Jurkat, Clone E6-1 (cell line): ENCODE measurements at regions not wholly inside any gene's neighbourhood (a gene's known extent, or its start where the extent isn't known, plus 50 kb on each side); places are given as distances from the start of the nearest gene placed in this dataset.

Experiments used
- DNase-seq: peaks from one replicate; pipeline ENCODE4 v3.0.0-alpha.2; 2011; ENCODE audit warnings: low read depth, low spot score
- H3K4me3 ChIP-seq: 2 replicates; pipeline ENCODE4 v1.5.1; 2011; ENCODE audit warnings: mild to moderate bottlenecking, low read length, control low read depth, moderate library complexity

DNA sequence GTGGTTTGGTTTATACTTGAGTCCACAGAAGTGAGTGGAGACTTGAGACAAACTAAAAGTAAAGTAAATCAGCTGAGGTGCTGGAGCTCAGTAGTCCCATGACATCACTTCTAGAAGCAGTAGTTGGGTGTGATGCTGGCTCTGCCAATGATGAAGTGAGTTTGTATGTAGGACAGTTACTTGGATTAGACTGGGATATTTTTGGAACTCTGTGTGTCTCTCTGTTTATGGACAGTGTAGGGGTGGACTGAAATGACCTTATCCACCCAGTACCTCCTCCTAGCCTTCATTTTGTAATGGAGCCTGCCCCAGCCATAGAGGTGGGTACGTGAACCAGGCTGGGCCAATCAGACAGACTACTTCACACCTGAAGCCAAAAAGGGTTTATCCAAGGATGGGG lies 52.2 kb downstream of the POLR1D start:
- no peak for DNase-seq

DNA sequence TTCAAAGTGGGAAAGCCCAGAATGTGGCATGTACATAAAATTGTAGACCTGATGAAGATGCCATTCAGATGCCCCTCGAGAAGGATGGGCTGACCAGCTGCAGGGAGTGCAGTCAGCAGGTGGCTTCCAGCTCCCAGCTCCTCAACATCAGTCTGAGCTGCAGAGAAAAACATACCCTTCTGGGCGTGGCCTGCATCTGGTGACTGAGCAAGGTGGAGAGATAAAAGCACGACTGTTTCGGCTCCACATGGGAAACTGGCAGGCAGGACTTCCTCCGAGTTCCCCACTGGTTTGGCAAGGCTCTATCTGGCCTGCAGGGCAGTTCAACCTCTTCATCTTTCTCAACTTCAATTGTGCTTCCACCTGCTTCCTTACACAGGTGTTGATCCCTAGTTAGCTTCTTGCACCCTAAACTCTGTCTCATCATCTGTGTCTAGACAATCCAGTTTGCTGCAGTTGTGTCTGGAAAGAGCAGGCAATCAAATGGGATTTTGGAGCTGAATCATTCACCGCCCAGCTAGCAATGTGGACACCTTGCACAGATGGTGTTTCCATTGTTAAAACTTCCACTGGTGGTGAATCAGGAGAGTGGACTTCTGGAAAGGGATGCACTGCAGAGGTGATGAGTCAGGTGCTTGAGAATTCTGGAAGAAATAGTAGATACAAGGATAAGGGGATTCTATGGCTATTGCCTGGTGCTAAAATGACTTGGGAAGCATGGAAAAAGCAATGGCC lies 56.8 kb downstream of the POLR1D start:
- DNase-seq: no peak
- no peak overlapping the region for H3K4me3 ChIP-seq

More for the DNA sequence above, 52.2 kb downstream of the POLR1D start:
- H3K4me3 ChIP-seq: no peak overlapping the region

DNA sequence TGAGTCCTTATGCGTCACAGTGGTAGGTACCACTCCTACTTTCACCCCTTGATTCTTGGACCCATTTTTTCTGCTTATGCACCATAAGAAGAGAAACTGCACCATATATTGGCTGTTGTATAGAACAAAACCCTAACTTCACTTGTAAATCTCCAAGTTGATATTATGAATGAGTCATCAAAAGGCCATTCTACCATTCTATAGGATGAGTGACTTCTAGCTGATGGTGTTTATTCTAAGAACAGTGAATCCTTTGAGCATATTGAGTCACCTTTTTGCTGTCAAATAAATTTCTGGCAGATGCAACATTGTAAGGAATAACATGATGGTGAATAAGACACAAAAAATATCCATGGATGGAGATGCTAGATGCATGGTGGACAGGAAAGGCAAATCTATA lies 57.7 kb downstream of the POLR1D start:
- DNase-seq: no peak
- no peak overlapping the region for H3K4me3 ChIP-seq

DNA sequence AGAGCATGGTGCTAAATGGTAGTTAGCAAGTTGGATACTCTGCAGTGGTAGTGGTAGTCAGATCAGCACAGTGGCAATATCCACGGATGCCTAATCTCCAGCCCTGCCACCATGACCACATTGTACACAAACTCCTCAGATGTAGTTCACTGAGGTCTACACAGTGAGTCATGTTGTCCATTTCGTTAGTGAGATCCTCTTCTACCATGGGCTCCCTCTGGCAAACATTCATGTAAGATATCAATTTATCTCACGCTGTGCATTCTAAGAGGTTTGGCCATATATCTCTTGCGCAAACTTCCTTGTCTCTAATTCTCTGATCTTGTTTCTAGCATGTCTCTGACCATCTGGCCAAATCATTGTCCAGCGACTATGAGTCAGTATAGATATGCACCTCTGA lies 58.2 kb downstream of the POLR1D start:
- DNase-seq: no peak

DNA sequence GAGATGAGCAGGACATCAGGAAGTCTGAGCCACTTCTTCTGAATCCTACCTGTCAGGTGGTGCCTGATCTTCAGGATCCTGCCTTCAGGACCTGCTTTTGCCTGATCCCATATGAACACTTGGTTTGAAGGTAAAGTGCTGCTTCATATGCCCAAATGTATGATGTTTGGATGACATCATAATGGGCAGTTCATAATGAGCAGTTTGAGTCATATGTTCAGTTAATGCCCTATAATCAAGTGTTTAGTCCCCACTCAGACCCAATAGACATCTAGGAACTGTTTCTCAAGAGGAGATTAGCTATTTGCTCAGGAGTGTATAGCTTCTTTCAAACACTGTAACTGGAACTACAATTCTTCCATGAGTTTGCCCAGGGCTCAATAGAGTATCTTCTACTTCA lies 58.8 kb downstream of the POLR1D start:
- DNase-seq: no peak
- no peak overlapping the region for H3K4me3 ChIP-seq

More for the DNA sequence above, 58.2 kb downstream of the POLR1D start:
- H3K4me3 ChIP-seq: no peak overlapping the region

DNA sequence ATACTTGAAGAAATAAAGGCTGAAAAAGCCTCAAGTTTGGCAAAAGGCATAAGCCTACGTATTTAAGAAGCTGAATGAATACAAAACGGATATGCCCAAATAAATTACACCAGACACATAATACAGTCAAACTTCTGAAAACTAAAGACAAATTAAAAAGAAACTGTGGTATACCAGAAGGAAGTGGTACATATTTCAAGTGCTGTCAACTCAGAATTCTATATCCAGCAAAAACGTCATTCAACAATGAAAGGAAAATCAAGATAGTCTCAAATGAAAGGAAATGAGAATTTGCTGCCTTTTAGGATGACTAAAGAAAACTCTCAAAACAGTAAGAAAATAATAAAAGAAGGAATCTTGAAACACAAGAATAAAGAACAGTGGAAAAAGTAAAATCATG lies 69.5 kb downstream of the POLR1D start:
- DNase-seq: no peak
- H3K4me3 ChIP-seq: no peak overlapping the region

DNA sequence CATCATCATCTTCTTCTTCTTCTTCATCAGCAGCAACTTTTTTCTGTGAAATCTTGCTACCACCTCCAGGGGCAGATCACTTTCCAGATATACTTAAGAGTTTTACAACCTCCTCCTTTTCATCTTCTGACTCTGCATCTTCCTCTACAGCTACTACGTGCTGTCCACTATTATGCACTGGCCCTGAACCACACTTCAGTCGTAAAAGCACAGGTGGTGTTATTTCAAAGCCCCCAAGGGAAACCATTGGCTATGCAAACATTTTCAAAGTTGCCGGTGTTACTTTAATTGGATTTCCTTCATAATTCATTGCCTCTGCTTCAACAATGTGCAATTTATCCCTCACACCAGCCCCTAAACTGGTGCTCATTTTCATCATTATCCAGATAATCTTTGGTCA lies 75.0 kb downstream of the POLR1D start:
- DNase-seq: no peak

DNA sequence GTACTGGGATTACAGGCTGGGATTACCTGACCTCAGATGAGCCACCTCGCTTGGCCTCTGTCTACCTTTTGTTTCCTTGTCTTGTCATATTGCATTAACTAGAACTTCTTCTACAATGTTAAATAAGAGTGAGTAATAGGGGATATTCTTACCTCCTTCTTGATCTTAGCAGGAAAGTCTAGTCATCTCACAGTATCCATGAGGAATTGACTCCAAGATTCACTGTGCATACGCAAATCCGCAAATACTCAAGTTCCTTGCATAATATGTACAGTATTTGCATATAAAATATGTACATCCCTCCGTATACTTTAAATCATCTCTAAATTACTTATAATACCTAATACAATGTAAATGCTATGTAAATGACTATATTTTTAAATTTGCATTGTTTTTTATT lies 78.3 kb downstream of the POLR1D start:
- no peak for DNase-seq
- no peak overlapping the region for H3K4me3 ChIP-seq

More for the DNA sequence above, 75.0 kb downstream of the POLR1D start:
- no peak overlapping the region for H3K4me3 ChIP-seq

DNA sequence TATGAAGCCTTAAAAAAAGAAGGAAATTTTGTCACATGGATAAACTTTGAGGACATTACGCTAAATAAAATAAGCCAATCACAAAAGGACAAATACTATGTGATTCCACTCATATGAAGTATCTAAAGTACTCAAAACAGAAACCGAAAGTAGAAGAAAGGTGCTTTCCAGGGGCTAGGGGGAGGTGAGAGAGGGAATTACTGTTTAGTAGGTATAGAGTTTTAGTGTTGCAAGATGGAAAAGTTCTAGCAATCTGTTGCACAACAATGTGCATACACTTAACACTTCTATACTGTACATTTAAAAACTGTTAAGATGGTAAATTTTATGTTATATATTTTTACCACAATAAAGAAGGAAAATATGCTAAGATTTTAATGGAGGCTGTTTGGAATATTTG lies 83.0 kb downstream of the POLR1D start:
- no peak overlapping the region for H3K4me3 ChIP-seq
- DNase-seq: no peak

DNA sequence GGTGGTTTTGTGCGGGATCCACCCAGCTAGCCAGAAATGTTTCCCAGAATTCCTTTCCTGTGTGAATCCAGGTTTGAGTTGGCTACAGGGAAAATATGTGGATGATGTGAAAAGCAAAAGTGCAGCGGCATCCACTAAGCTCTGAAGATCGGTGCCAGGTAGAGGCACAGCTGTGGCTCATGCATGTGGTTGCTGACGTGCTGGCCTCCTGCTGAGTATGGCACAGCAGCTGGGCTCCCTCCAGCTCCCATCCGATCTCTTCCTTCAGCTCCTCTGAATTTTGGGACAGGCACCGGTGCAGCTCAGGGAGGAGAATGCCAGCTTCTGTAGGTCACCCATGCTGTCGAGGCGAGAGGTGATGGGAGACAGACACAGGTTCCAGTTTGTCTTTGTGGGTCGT lies 84.0 kb upstream of the GSX1 start:
- H3K4me3 ChIP-seq: no peak overlapping the region
- DNase-seq: no peak

DNA sequence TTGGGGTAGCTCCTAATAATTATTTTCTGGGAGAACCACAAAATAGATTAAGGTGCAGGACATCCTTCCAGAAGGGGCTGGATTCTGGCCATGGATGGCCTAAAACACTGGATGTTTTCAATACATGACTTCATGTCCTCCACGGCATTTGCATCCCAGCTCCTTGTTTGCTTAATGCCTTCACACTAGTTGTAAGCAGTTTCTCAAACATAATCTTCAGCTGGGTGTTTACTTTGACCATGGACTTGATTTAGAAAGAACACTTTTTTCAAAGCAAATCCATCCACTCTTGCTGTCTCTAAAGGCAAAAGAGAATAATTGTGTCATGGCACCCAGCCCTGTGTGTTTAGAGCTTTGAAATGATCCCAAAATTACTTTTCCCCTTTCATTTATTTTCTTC lies 82.5 kb upstream of the GSX1 start:
- H3K4me3 ChIP-seq: no peak overlapping the region
- DNase-seq: no peak

DNA sequence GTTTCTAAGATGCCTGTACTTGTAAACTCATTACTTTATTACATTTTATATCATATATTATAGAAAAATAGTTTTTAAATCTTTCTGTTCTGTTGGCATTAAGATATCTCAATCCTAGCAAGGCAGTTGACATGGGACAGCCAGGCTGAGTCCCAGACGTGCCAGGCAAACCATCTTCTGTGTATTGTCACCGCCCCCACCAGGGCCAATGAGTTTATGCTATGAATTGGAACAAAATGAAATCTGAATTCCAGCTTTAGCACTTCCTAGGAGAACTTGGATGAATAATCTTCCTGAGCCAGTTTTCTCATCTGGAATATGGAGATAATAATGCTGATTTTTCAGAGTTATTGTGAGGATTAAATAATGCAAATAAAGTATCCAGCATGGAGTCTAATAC lies 79.9 kb upstream of the GSX1 start:
- H3K4me3 ChIP-seq: no peak overlapping the region
- DNase-seq: no peak

DNA sequence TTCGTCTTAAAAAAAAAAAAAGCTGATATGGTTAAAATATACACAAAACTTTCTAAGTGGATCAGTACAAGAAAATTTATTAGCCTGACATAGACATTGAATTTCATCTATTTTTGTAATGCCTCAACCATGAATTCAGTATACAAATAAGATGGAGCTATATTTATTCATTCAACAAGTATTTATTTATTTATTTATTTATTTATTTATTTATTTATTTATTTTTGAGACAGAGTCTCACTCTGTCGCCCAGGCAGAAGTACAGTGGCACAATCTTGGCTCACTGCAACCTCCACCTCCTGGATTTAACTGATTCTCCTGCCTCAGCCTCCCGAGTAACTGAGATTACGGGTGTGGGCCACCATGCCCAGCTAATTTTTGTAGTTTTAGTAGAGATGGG lies 78.5 kb upstream of the GSX1 start:
- no peak overlapping the region for H3K4me3 ChIP-seq
- DNase-seq: no peak

DNA sequence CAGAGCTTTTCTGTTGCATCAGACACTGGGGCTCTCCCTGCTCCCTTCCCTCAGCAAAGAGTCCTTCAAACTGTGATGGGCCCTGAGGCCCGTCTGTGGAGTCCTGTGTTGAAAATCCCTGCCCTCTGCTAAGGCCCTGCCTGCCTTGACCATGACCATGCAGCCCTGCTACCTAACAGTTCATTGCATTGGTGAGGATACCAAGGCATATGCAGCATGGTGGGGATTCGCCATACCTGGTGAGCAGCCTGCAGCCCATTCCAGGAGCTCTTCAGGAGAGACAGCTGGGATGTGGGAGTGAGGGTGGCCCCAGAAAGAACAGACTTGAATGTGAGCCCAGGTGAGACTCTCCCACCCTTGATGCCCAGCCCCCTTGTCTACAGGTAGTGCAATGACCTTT lies 70.6 kb upstream of the GSX1 start:
- H3K4me3 ChIP-seq: no peak overlapping the region
- DNase-seq: no peak

DNA sequence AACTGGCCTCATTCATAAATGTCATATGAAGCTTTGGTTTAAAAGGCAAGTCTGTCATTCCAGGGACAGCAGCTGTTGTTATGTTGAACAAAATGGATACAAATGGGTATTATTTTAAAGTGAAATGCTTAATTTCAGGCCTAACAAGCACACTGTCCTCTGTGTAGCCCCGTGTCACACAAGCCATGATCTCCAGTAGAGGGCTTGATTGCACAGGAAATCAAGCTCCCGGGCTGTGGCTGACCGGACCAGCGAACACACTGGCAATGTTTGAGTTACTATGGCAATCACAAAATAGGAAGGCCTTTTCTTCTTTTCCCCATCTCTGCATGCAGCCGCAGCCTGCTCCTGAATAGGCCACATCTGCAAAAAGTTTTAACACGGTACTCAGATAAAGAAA lies 64.0 kb upstream of the GSX1 start:
- H3K4me3 ChIP-seq: no peak overlapping the region
- DNase-seq: no peak

DNA sequence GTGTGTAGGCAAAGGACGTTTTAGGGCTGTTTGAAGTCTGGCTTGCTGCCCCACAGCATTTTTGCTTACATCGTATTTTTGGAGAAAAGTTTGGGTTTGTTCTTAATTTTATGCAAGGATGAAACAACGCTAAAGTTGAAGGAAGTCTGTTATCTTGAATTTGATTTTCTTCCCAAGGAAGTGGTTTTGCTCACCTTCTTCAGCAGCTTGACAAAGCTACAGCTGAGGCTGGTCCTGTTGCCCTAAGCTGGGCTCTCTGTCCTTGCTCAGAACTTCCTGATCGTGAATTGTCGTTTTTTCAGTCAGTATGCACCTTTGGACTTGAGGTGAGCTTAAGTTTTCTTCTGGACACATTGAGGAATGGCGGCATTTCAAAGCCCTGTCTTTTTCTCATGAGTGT lies 62.1 kb upstream of the GSX1 start:
- peak overlapping the region; percentile 34 for H3K4me3 ChIP-seq
- DNase-seq: peak; percentile 80
